NCI-H446 treated with DMSO at 0.1 percent for 48 hours (cell line): ENCODE measurements at regions not wholly inside any gene's neighbourhood (a gene's known extent, or its start where the extent isn't known, plus 50 kb on each side); places are given as distances from the start of the nearest gene placed in this dataset.
"Not testable (repeated sequence)": the region's sequence is repeated elsewhere in the genome, so short reads cannot be mapped to it uniquely, and the experiment has no call there.

ENCODE experiments used
- DNase-seq: peaks from one replicate; lab custom pipeline; 2025; lab: John Stamatoyannopoulos, UW

DNA sequence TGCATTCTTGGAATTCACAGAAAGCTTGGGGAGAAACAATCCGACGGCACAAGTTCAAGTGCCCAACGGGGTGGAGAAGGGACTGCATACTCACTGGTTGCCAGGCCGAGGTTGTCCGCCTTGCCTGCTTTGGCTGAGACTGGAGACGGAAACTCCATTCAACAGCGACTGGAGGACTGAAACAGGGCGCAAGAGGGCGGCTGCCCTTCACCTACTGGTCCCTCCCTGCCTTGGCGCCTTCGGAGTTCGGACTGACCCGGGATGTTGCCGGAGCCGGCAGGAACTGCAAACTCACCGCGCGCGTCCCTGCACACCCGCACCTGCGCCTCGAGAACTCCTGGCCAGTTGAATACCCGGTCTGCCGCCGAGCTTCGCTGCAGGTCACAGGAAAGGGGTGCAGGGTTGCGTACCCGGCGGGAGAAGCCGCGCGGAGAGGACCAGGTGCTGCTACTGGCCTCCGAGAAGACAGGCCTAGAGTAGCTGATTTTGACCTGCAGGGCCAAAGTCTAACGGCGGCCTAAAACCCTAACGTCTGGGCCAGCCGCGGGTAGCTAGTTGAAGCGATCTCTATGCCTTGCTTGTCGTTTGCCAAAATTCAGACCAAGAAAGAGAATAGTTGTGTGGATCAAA, 132.9 kb downstream of the FAM72B start:
- DNase-seq = not testable (repeated sequence)

DNA sequence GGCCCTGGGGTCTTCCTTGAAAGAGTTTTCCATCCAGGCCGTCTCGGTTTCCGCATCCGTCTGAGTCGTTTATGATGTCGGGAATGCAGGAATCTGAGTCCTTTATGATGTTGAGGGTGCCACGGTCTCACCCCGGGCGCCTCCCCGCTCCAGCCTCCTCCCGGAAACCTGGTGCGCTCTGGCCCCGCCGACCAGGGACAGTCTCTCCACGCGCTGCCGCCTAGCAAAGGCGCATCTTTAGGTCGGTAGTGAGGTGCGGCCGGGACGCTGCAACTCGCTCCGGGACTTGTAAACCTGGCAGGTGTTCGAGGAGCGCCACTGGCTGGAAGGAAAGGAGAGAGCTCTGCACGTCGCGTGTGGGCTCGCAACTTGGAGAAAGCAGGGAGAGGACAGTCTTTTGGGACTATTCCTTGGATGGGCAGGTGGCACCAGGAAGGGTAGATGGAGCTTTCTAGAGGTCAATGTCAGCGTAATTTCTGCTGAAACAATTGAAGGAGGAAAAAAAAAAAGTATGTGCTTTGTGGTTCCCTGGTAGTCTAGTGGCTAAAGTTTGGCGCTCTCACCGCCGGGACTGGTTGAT, 132.0 kb downstream of the FAM72B start:
- DNase-seq = not testable (repeated sequence)

DNA sequence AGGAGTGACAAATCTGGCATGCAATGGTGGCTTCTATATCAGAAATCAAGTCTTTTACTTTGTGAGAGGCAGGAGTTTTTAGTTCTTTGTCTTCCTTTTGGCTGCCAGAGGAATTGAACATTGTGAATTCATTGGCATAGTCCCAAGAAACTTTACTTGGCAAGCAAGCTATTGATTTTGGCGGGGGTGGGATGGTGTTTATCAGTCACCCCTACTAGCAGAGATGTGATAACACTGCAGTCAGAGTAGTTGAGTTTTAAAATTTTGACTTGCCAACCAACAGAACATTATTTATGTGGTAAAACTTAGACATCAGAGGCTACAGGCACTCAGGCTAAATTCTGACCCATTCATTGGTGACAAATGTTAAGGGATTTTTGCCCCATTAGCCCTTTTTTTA, 129.2 kb downstream of the FAM72B start:
- DNase-seq = not testable (repeated sequence)

DNA sequence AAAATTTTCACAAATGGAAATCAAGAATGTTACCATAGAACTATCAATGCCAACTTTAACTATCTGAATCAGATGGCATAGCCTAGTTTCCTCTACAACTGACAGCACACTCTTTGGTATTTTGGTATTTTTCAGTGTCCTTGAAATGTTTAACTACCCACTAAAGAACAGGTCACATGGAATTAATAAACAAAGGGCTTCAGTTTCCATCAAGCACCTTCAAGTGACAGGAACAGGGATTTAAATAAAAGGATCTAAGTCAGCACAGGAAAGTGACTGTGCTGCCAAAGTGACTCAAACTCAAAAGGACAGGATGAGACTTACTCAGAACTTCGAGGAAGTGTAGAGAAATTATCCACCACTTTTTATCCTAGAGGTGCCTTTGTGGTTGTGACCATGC, 117.2 kb downstream of the FAM72B start:
- DNase-seq = not testable (repeated sequence)

DNA sequence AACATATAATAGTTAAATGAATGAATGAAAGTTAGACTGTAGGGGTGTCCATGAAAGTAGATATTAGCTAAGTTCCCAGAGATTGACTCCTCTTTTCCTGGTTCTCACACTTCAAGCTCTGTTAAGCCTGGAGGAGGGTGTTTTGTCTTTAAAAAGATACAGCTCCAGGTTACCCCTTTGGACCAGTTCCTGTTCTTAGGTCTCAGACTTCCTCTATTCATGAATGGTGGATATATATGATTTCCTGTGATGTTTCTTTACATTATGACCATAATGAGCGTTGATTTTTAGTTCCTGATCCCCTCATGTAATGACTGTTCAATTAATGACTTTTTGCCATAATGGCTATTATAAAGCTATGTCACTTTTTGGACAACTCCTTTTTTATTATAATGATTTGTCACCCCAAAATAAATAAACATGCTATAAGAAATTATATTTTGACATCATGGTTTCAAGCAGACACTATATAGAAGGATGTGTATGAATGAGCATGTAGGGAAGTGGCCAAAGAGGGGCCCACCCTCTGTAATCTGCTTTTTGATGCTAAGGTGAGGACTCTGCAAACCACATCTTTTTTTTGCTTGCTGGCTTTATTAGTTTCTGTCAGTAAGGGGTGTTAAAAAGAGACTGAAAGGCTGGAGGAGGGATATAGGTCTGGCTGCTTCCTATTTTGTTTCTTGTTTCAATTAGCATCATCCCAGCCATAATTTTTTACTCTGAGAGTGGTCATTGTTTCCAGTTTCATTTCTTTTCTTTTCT, 115.2 kb downstream of the FAM72B start:
- not testable (repeated sequence) for DNase-seq

DNA sequence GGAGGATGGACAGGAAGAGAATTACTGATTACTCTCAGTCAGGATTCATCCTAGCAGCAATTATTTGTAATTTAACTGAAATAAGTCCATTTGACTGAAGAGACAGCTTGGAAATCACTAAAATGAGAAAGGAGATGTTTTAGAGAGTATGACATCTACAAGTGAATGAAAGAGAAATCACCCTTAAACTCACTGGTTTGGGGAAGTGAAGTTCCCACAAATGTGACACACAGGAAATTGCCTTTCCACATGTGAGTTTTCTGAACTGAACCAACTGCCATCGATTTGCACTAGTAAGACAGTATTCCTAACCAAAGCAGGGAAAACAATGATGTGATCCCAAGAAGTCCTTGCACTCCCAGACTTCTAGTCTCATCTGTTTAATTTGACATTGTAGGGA, 110.3 kb downstream of the FAM72B start:
- not testable (repeated sequence) for DNase-seq

DNA sequence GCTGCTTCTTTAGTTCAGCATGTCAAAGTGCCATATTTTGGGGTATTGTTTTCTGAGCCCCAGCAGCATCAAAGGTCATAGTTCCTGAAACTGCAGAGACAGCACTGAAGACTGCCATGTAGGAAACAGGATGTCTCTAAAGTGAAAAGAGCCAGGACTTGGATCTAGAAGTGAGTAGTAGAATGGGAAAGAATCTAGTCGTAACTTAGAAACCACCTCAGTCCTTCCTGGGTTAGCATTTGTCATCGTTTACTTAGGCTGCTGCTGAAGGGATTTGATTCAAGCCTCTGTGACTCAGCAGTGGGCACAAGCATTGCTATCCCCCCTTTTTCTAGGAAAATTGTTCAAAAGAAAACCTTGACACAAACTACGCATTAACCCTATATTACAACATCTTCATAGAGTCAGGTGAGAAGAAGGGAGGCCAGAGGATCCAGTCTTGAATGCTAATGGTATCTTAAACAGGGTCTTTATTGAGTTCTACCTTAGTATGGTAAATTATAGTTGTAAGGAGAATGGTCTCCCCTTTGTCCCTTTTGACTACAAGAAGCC, 108.8 kb downstream of the FAM72B start:
- not testable (repeated sequence) for DNase-seq

DNA sequence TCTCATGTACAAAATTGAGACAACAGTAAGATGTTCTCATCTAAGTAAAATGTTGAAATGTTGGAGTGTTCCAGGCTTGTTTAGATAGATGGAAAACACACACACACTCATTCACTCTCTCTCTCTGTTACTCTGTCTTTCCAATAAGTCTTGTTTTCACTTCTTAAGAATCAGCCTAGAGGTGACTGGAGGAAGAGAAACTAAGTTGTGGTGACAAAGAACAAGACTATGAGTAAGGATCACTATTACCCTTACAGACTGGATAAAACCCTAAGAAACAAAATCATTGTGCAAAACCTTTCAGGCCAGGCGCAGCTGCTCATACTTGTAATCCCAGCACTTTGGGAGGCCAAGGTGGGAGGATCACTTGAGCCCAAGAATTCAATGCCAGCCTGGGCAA, 107.5 kb downstream of the FAM72B start:
- not testable (repeated sequence) for DNase-seq

DNA sequence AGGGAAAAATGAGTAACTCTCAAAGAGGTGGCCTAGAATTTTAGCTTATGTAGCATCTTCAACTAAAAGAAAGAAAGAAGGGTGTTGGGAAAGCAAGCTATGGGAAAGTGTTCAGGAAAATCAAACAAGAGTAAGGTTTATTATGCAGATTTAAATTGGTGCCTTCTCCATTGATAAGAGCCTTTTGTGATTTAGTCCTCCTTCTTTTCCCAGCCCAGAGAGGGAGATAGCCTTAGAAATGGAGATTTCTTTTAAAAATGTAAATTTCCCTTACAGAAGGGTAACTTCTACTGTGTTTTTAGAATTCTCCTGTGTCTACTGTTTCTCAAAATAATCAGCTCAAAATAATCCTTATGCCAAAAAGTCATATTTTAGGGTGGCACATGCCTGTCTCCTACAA, 104.5 kb downstream of the FAM72B start:
- not testable (repeated sequence) for DNase-seq

DNA sequence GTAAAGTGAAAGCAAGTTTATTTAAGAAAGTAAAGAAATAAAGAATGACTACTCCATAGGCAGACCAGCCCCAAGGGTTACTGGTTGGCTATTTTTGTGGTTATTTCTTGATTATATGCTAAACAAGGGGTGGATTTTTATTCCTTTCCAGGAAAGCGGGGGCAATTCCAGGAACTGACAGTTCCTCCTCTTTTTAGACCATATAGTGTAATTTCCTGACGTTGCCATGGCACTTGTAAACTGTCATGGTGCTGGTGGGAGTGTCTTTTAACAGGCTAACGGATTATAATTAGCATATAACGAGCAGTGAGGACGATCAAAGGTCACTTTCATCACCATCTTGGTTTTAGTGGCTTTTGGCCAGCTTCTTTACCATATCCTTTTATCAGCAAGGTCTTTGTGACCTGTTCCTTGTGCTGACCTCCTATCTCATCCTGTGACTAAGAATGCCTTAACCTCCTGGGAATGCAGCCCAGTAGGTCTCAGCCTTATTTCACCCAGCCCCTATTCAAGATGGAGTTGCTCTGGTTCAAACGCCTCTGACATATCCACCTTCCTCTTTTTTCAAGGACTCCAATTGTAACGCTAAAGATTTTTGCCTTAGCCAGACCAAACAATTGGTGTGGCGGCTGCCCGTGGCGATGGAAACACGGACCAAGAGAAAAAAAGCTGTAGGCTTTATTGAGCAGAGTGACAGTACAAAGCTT, 103.8 kb downstream of the FAM72B start:
- DNase-seq = not testable (repeated sequence)

DNA sequence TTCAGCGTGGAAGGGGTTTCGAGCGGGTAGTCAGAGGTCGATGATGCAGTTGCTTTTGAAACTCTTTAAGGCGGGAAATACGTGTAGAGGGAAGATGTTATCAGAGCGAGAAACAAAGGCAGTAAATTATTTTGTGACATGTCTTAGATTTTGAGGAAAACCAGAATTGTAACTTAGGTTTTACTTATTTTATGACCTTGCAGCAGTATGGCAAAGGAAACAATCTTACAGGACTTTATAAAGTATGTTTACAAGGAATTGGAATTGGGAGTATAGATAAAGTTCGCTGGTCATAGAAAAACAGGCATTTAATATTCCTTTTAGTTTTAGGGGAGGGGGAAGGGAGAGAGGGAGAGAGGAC, 103.3 kb downstream of the FAM72B start:
- DNase-seq = not testable (repeated sequence)

DNA sequence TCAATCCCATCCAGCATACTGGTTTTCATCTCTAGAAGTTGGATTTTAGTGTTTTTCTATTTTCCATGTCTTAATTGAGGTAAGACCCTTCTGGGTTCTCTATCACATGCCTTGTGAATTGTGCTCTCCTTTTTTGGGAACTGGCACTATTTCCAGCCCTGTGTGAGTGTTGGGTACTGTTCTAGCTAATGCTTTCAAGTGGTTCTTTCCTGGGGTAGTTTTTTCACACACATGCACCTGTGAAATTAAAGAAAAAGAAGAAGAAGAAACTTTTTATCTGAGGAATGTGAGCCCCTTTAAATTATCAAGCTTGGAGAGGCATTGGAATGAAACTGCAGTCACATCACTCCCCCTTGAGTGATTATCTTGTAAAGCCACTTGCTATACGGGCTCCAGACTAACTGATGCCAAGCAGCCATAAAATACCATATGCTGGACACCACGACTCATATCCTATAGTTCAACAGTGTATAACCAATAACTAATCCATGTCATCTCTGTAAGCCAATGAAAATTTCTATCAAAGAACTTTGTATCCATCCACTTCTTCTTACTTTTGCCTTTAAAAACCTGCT, 102.4 kb downstream of the FAM72B start:
- DNase-seq = not testable (repeated sequence)

DNA sequence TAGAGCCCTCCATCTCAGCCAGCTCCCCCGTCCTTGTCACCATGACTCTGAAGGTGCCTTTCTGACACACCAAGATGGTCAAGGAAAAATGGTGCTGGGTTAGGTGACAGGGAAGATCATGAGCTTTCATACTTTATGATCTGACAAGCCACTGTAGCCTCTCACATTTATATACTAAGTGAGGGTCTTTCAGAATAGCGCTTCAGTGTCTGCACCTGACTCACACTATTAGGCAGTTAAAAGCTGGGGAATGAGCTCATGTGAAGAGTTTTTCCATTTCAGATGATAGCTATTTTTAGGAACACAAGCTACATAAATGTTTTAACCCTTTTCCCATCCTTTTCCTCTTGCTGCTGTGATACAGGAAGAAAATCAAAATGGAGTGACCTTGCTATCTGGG, 101.1 kb downstream of the FAM72B start:
- DNase-seq = not testable (repeated sequence)

DNA sequence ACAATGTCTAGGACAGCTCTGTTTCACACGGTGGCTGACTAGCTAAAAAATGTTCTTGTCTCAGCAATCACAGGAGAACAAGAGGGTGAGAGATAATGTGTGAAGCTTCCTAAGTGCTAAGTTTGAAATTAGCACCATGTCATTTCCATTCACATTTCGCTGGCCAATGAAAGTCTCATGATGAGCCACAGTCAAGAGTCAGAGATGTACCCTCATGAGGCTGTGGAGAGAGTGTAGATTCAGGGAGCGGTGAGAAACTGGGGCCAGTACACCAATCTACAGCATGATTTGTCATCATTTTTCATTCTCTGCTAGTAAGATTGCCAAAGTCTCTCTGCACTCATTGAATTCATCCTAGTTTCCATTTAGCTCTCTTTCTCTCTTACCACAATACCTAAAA, 97.9 kb downstream of the FAM72B start:
- not testable (repeated sequence) for DNase-seq

DNA sequence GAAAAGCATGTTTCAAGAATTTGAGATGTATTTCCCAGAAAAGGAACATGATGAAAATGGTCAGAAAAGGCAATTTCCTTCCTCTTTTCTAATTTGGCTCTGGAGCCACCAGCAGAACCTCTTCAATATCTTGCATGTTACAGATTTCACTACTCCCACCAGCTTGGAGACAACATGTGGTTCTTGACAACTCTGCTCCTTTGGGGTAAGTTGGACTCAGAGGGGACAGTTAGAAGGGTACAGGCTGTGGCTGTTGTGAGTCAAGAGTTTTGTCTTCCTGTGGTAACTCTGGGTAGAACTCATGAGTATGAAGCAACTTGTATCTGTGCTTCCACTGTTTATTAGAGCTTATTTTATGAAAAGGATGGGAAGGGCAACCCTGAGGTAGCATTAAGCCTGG, 96.9 kb downstream of the FAM72B start:
- DNase-seq = not testable (repeated sequence)

DNA sequence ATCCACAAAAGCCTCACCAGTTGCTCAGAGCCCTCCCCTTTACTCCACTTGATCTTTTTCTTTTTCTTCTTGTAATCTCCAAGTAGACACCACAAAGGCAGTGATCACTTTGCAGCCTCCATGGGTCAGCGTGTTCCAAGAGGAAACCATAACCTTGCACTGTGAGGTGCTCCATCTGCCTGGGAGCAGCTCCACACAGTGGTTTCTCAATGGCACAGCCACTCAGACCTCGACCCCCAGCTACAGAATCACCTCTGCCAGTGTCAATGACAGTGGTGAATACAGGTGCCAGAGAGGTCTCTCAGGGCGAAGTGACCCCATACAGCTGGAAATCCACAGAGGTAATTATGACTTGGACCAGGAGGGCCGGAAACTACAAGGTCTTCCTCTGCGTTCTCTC, 95.6 kb downstream of the FAM72B start:
- DNase-seq = not testable (repeated sequence)

DNA sequence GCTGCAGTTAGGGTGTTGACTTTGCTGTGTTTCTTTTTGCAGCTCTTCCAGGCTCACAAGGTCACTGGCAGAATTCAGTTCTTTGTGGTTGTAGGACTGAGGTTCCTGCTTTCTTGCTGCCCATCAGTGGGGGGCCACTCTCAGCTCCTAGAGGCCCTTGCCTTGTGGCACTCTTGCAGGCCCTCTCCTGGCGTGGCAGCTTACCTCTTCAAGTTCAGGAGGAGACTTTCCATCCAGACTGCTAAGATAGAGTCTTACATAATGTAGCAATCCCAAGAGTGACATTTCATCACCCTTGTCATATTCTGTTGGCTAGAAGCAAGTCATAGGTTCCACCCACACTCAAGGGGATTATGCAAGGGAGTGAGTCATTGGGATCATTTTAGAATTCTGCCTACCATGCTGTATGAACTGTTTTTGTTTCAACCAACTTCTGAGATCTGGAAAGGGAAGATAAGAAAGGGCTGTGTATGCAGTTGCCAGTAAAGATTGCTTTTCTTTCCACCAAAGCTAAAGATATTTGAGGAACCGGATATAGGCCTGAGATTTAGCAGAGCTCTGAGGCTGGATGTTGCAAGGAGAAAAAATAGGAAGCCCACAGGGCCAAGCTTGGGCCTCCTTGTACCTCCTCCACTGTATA, 91.7 kb downstream of the FAM72B start:
- not testable (repeated sequence) for DNase-seq

DNA sequence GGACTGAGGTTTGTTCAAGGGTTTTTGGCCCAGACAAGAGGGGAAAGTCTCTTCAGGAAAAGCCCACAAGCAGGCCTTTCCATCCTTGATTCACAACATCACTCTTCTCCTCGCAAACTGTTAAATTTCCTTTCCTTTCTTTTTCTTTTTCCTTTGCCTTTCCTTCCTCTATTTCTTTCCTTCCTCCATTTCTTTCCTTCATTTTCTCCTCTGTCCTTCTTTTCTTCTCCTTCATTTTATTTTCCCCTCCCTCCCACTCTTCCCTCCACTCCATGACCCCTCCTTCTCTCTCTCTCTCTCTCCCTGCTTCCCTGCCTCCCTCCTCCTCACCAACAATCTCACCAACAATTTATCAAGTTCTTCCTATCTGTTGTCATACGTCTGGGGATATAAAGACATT, 89.1 kb downstream of the FAM72B start:
- not testable (repeated sequence) for DNase-seq

DNA sequence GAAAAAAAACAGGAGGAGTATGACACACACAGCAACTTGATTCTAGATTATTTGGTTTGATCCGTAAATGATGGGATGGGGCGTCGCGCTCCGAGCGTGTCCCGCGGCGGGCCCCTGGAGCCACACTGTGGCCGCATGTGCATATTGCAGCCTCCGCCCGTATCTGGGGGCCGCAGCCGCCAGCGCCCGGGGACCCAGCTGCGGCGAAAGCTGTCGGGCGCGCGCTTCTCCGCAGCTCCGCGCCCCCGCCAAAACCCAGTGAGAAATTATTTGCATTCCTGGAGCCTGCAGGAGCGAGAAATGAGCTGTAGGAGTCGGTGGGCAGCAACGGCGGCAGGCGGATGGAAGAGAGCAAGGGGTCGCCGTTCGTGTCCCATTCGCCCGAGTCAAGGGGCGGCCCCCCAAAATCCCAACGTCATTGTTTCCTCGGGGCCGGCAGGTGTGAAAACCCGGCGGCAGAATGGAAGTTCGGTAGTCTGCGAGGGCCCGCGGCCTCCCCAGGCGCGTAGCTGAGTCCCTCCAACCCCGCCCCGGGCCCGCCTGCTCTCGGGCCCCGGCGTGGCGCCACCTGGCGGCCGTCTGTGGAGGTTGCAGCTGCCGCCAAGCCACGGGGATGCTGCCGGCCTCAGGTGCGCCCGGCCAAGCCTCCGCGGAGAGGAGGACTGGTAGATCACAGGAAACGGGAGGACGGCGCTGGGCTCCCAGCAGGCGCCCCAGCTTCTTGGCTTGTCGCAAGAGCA, 86.8 kb downstream of the FAM72B start:
- DNase-seq = peak; percentile 1

DNA sequence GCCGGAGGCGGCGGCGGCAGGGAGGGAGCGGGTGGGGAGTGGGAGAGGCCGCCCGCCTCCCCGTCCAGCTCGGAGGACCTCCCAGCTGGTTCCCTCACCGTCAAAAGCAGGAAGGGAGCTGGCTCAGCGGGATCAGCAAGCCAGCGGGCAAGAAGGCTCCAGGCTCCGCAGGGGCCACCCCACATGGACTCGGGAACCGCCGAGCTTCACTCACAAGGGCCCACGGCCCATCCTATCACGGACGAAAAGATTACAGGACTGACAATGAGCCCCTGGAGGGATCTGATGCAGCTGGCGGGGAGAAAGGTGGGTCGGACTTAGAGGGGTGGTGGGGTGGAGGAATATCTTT, 86.3 kb downstream of the FAM72B start:
- DNase-seq = not testable (repeated sequence)

DNA sequence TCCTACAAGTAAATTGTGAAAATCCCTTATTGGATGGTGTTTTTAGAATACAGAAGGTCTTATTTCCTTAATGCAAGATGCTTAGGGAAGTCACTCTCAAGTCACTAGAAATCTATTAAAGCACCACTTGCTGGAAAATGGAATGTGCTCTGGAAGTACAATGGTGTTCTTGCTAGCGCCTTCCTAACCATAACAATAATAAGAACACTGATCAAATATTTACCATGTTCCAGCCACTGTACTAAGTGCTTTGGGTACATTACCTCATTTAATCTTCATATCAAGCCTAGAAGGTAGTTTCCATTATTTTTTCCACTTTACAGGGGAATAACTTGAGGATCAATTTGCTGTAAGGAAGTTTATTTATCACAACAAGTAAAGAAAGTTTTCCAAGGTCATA, 75.1 kb downstream of the FAM72B start:
- not testable (repeated sequence) for DNase-seq
